HT1080 (cell line): ENCODE measurements at regions not wholly inside any gene's neighbourhood (a gene's known extent, or its start where the extent isn't known, plus 50 kb on each side); places are given as distances from the start of the nearest gene placed in this dataset.

Experiments
- DNase-seq: peaks from one replicate; pipeline ENCODE4 v3.0.0-alpha.2; 2015; ENCODE audit warnings: low read depth

GRCh38 chr1:30299393-30299792, 424.0 kb downstream of the MATN1 start:
- no peak for DNase-seq

DNA sequence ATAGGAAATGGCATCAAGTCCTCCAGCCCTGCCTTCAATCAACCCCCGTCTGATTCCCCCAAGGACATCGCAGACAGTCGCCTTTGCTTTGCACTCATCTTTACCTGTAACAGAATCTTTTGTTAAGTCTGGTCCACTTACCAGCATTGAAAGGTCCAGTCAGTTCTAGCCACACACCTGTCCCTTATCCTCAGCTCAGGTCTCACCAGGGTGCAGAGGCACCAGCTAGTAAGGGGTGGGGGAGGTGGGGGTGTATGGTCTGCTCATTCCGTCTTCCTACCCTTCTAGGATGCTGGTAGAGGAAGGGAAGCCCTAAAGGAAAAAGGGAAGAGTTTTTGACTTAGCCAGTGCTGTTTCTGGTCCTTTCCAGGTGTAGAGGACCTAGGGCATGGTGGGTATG, 427.7 kb downstream of the MATN1 start:
- DNase-seq = no peak

DNA sequence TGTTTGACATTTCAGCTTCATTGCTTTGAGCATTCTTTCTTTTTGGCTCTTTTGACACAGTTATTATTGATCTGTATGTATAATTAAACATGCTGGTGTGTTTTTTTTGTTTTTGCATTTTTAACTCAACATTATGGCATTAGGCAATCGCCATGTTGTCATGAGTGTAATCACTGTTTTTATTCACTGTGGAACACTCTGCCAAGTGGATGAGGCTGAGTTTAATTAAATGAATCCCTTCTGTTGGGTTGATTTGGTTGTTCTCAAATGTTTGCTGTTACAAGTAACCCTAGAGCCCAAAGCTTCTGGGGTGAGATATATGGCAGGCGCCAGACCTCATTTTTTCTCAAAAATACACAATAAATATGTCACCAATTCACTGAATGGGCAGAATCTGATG, 428.1 kb downstream of the MATN1 start:
- no peak for DNase-seq

DNA sequence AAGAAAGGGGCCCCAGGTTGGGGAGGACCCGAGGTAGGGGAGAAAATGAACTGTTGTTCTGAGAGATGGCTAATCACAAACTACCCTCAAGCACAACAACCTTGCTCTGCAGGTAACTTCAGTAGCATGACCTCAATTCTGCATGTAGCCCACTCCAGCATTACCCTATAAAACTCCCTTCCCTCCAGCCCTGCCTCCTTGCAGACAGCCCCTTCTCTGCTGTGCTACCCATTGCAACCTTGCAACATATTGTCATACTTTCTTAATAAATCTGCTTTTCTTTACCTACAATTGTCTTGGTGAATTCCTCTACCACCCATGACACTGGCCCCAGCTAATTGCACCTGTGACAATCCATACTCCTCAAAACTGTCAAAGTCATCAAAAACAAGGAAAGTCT, 428.9 kb downstream of the MATN1 start:
- DNase-seq = no peak

GRCh38 chr1:30292451-30292850, 430.9 kb downstream of the MATN1 start:
- DNase-seq = no peak

DNA sequence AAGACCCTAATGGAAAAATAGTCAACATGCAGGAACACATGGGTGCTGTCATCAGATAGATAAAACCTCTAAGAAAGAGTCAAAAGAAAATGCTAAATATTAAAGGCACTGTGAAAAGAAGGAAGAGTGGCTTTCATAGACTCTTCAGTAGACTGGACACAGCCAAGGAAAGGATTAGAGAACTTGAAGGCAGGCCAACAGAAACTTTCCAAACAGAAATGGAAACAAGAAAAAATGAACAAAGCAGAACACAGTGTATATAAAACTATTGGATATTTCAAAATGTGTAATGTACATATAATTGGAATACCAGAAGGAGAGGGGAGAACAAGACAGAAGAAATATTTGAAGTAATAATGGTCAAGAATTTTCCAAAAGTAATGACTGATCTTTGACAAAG, 431.9 kb downstream of the MATN1 start:
- no peak for DNase-seq

DNA sequence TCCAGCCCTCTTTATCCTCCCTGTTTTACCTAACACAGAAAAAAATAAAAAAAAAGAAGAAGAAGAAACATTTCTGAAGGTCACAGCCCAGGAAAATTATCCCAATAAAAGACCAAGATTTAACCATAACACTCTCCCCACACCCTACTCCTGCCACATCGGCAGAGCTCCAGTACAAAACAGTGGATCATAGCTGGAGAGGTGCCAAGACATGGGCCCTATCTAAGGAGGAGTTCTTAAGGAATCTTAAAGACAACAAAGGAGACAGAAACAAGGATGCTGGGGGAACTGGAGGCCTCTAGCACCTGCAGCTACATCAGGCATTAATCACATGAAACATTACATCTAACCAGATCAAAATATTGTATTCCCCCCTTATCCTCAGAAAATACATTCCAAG, 432.8 kb downstream of the MATN1 start:
- no peak for DNase-seq

DNA sequence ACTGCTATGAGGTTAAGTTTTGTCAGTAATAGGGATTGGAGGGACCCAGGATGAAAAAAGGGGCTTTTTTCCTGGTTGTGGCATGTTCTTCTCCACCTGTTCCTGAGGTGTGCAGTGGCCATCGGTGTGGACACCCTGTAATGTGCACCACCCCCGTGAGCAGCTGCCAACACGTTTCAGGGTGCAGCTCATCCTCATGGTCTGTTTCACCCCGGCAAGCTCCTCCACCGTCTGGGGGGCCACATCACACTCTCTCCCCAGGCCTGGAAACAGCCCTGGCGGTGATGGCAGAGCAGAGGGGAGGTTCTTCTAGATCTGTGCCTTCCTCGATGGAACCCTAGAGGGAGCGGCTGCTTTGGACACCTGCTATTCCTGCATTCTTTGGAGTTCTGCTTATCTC, 435.4 kb downstream of the MATN1 start:
- DNase-seq = no peak

GRCh38 chr1:30286988-30287839, 436.2 kb downstream of the MATN1 start:
- no peak for DNase-seq

- DNase-seq = peak; percentile 4
These were observed 437.0 kb downstream of the MATN1 start for GRCh38 chr1:30286241-30286987.

- no peak for DNase-seq
These were observed 437.9 kb downstream of the MATN1 start for GRCh38 chr1:30285501-30285932.

DNA sequence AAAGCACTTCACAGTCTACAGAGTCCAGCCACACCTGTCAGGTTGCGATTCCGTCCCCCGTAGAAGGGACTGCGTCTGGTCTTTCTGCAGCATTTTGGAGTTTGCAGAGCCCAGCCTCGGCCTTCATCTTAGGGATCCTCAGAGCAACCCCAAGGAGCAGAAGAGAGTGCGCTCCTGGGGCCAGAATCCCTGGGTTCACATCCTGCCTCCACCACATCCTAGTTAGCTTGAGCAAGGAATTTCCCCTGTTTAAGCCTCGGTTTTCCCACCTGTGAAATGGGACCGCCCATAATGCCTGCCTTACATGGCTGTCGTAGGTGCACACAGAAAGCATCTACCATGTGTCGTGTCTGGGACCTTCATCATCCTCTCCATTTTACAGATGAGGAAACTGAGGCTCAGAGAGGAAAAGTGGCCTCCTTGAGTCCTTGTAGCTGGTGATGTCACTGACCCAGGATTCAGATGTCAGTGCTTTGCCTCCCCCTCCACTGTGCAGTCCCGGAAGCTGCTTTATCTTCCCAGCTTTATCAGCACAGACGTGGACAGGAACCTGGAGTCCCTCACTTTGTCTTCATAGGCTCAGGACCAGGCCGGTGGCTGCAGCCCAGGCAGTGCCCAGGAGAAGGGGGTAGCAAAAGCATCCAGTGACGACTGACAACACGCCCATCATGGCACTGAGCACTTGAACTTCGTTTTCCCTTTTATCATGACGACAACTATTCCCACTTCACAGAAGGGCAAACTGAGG, 438.5 kb downstream of the MATN1 start:
- no peak for DNase-seq

DNA sequence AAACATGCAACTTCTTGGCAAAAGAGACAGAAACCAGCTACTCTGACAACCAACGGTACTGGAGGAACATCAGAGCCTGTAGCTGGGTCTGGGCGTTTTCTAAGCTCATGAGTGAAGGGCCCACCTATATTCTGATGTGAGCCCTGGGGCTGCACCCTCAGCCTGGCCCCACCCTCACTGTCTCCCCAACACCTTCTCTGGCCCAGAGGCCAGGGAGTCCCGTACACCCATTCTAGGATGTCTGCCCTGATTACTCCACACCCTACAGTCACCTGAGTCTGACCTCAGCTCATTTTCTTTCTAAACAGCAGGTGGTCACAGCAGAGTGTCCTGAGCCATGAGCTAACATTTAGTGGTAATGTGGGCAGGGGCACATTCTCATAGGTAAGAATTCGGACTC, 439.2 kb downstream of the MATN1 start:
- no peak for DNase-seq

GRCh38 chr1:30283199-30283962, 440.0 kb downstream of the MATN1 start:
- no peak for DNase-seq

GRCh38 chr1:30280572-30280971, 442.8 kb downstream of the MATN1 start:
- no peak for DNase-seq

- DNase-seq = no peak
These were observed 445.5 kb downstream of the MATN1 start for GRCh38 chr1:30277911-30278310.

GRCh38 chr1:30277415-30277814, 446.0 kb downstream of the MATN1 start:
- DNase-seq = no peak

DNA sequence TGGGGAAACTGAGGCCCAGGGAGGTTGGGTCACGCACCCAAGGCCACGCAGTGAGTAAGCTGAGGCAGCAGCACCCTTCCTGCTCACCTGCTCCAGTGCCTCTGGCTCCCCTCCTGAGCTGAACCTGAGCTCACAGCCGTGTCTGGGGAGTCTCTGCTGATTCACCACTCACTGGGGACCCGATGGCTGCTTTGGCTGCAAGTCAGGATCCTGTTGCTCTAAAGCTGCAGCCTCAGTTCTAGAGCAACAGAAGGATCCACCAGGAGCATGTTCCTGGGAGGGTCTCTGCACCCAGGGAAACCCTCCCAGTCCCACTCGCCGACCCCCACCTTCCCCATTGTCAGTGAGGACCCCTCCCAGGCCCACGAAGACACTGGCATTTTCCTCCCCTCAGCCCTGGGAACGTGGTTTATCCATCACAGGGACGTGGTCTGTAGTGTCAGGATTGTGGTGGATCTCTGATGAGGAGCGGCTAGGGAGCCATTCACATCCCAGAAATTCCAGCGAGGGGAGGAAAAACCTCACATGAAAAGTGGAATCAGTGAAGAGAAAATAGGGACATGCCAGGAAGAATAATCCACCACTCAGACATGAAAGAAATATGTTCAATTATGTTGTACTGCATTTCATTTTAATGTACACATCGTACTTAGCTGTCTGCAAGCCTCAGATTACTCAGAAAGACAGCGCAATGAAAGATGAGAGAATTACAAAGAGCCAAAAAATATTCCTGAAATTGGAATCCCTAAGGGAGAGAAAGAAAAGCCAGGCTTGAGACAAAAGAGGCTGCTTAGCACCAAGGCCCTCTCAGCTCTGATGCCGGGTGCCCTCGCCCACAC, 447.2 kb downstream of the MATN1 start:
- no peak for DNase-seq

DNA sequence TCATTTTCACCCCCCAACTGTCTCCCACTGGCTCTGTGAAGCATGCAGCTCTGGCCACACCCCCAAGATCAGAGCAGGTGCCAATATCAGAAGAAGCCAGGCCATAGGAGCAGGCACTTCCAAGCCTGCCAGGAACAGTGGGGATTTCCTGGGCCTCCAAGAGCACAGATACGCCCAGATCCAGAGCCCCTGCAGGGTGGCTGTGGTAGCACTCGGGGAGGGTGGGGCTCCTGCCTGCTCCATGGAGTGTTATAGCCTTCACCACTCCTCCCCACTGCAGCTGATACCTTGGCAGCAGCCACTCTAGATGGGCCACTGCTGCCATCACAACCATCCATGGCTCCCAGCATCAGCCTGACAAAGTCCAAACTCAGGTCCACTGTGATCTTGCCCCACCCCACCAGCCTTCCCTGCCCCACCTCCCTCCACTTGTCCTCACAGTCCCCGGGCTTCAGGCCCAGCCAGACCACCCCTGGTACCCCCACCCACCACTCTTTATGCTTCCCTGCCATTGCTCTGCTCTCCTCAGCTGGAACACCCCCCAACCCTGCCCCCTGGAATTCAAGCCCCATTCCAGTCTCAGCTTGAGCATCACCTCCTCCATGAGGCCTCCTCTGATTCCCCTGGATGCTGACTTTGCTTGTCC, 448.3 kb downstream of the MATN1 start:
- DNase-seq = no peak
